ENCODE measurements at regions not wholly inside any gene's neighbourhood (a gene's known extent, or its start where the extent isn't known, plus 50 kb on each side); places are given as distances from the start of the nearest gene placed in this dataset.

- no peak for DNase-seq
- intact Hi-C loops (cut with micrococcal nuclease): no loop called here
- ATAC-seq: no peak
These were observed 409.3 kb downstream of the MTX2 start for GRCh38 chr2:176678571-176678970.

- ATAC-seq (no peak), DNase-seq (no peak)
- intact Hi-C loops (cut with micrococcal nuclease): no loop called here
These were observed 409.9 kb downstream of the MTX2 start for GRCh38 chr2:176679061-176679669.

GRCh38 chr2:176680916-176681516 is 411.8 kb downstream of the MTX2 start:
- ATAC-seq (no peak), DNase-seq (no peak)
- intact Hi-C loops (cut with micrococcal nuclease): loop anchor here (5.0 kb wide), 1 partner anchor 1819 kb away; no protein-coding TSS in a partner anchor

GRCh38 chr2:176681584-176682115 is 412.4 kb downstream of the MTX2 start:
- intact Hi-C loops (cut with micrococcal nuclease): loop anchor here (5.0 kb wide), 1 partner anchor 1819 kb away; no protein-coding TSS in a partner anchor
- ATAC-seq (no peak), DNase-seq (no peak)

GRCh38 chr2:176682278-176682677 is 413.0 kb downstream of the MTX2 start:
- no peak for DNase-seq
- ATAC-seq: no peak
- intact Hi-C loops (cut with micrococcal nuclease): loop anchor here (5.0 kb wide), 1 partner anchor 1820 kb away; no protein-coding TSS in a partner anchor

- no peak for ATAC-seq
- intact Hi-C loops (cut with micrococcal nuclease): loop anchor here (5.0 kb wide), 1 partner anchor 1821 kb away; no protein-coding TSS in a partner anchor
These were observed 414.4 kb downstream of the MTX2 start for GRCh38 chr2:176683618-176684111.

GRCh38 chr2:176685908-176686307 is 416.7 kb downstream of the MTX2 start:
- intact Hi-C loops (cut with micrococcal nuclease): no loop called here
- DNase-seq (no peak), ATAC-seq (no peak)

More at GRCh38 chr2:176683618-176684111, 414.4 kb downstream of the MTX2 start:
- no peak for DNase-seq

- no peak for ATAC-seq
- intact Hi-C loops (cut with micrococcal nuclease): no loop called here
These were observed 417.1 kb downstream of the MTX2 start for GRCh38 chr2:176686328-176686727.

GRCh38 chr2:176687342-176687741 is 418.1 kb downstream of the MTX2 start:
- intact Hi-C loops (cut with micrococcal nuclease): no loop called here
- no peak for DNase-seq
- ATAC-seq: peak; percentile 90

More at GRCh38 chr2:176686328-176686727, 417.1 kb downstream of the MTX2 start:
- DNase-seq: no peak

- ATAC-seq: peak; percentile 64
- intact Hi-C loops (cut with micrococcal nuclease): no loop called here
- DNase-seq: no peak
These were observed 418.7 kb downstream of the MTX2 start for GRCh38 chr2:176687944-176688343.

- no peak for DNase-seq
- intact Hi-C loops (cut with micrococcal nuclease): no loop called here
- ATAC-seq: no peak
These were observed 420.5 kb downstream of the MTX2 start for GRCh38 chr2:176689711-176690110.

GRCh38 chr2:176691471-176691870 is 422.2 kb downstream of the MTX2 start:
- ATAC-seq: no peak
- no peak for DNase-seq
- intact Hi-C loops (cut with micrococcal nuclease): no loop called here

- ATAC-seq: no peak
These were observed 423.3 kb downstream of the MTX2 start for GRCh38 chr2:176692533-176692932.

GRCh38 chr2:176699098-176699497 is 429.9 kb downstream of the MTX2 start:
- ATAC-seq: no peak
- no peak for DNase-seq
- intact Hi-C loops (cut with micrococcal nuclease): no loop called here

More at GRCh38 chr2:176692533-176692932, 423.3 kb downstream of the MTX2 start:
- DNase-seq: no peak
- intact Hi-C loops (cut with micrococcal nuclease): no loop called here

GRCh38 chr2:176699644-176700043 is 430.4 kb downstream of the MTX2 start:
- no peak for DNase-seq
- peak; percentile 75 for ATAC-seq
- intact Hi-C loops (cut with micrococcal nuclease): no loop called here

- intact Hi-C loops (cut with micrococcal nuclease): no loop called here
- peak; percentile 38 for ATAC-seq
- DNase-seq: no peak
These were observed 432.9 kb downstream of the MTX2 start for GRCh38 chr2:176702131-176702530.

GRCh38 chr2:176704282-176704858 is 435.1 kb downstream of the MTX2 start:
- ATAC-seq: peak; percentile 44
- intact Hi-C loops (cut with micrococcal nuclease): no loop called here
- DNase-seq: no peak

- peak; percentile 54 for DNase-seq
- intact Hi-C loops (cut with micrococcal nuclease): no loop called here
- peak; percentile 79 for ATAC-seq
These were observed 440.1 kb downstream of the MTX2 start for GRCh38 chr2:176709149-176709951.

GRCh38 chr2:176709991-176710390 is 440.7 kb downstream of the MTX2 start:
- DNase-seq (no peak), ATAC-seq (no peak)
- intact Hi-C loops (cut with micrococcal nuclease): no loop called here

Data from left ventricle myocardium superior (tissue), 1 donor.